NCI-H2107 treated with DMSO at 0.1 percent for 48 hours (cell line): ENCODE measurements at regions not wholly inside any gene's neighbourhood (a gene's known extent, or its start where the extent isn't known, plus 50 kb on each side); places are given as distances from the start of the nearest gene placed in this dataset.

ENCODE experiments used
- DNase-seq: peaks from one replicate; lab custom pipeline; 2025; ENCODE audit not compliant: unreplicated experiment; lab: John Stamatoyannopoulos, UW

- no peak for DNase-seq
Measured at GRCh38 chr2:204454672-204455380, 90.4 kb upstream of the PARD3B start.

DNA sequence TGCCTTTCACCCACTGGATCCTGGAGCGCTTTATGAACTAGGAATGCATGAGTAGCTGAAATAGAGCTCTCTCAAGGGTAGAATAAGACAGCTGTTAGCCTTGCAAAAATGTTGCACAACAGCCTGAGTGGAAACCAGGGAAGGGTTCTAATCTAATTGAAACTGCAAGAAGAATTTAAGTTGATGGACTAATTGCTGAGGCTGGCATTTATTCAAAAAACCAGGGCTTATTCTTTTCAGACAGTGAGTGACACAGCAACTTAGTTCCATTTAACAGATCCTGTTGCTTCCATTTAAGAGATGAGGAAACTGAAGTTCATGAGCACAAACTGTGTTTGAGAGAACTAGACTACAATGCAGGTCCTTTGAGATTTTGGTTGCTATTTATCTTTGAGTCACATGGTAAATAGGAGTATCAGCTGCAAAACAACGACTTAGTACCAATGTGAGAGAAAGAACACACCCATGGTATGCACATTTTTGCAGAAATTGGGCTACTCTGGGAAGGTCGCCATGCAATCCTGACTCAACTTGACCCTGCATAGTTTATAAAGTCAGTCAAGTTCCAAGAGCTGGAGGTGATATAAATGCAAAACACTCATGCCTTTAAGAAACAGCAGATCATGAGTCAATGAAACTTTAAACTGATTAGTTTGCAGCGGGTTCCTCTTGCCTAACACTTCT is 76.4 kb upstream of the PARD3B start:
- DNase-seq = no peak

DNA sequence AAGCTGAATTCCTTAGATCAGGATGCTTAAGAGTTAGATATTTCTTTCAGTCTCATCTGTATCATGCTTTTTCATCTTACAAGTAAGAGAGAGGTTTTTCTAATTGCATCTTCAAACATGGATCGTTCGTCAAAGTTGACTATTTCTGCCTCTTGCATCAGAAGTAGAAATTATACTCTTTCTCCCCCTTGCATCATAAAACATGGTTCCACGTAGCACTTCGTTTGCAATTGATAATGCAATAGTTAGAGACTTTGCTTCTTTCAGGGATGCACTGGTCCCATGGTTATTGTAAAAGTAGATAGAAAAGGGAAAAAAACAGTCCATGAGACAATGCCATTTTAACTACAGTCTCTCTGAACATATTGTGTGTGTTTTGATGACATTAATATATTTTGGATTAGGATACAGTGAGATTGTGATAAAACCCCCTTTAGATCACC is 75.1 kb upstream of the PARD3B start:
- no peak for DNase-seq

DNA sequence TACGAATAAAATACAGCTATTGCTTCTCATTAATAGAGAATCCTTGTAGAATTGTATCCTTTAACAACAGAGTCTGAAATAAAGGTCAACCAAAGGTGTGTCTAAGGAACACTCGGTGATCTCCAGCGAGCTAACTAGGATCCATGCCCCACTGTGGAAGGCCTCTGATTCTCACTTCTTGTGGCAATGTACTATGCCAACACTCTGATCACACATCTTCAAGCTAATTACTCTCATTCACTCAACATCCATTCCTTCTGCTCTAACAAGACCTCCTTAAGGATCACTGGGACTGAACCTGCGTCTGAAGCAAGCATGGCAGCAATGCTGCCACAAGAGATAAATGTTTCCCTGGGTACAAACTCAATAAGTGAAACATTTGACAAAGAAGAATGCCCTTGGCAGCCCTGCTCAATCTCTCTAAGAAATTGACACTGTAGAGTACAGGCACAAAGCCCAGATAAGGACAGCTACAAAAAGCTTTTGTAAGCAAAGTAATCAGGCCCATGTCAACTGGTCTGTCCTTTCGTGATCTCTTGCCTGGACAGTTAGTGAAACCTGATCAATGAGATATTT is 74.6 kb upstream of the PARD3B start:
- DNase-seq = no peak

- DNase-seq = no peak
Measured at GRCh38 chr2:204472375-204472774, 72.9 kb upstream of the PARD3B start.

- DNase-seq = no peak
Measured at GRCh38 chr2:204473224-204473623, 72.1 kb upstream of the PARD3B start.

GRCh38 chr2:204475399-204475798 is 69.9 kb upstream of the PARD3B start:
- DNase-seq = no peak

- DNase-seq = no peak
Measured at GRCh38 chr2:204477358-204477950, 67.8 kb upstream of the PARD3B start.

DNA sequence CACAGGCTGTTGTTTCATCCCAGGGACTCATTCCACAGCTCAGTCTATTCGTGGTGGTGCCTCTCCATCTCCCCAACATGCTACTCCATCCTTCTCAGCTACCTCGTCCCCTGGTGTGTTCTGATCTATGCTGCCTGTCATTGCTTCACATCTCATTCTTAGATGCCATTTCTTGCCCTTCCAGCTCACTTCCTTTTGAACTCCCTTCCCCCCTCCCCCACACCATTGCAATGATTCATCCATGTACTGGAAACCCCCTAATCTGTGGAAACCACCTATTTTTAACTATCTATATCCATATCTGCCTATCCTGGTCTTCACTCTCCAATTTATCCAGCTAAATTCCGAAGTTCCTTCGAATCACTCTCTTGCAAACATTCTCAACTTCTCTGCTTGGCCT is 65.7 kb upstream of the PARD3B start:
- DNase-seq = no peak

DNA sequence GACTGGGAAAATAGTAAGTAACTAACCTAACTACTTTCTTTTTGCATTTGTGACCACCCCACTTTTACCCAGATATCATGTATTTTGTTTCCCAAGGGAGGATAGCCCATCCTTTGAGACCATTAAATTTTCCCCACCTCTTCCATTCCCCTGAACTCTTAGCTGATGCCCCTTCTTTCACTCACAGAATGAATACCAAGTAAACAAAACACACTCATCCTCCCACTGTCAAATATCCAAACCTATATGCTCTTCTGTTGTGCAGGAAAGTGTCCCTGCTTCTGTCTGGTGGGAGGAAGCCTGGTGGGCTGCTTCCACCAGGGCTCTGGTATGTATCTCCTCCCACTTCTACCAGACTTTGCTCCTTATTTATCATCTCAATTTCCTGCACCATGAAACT is 64.6 kb upstream of the PARD3B start:
- DNase-seq = no peak

DNA sequence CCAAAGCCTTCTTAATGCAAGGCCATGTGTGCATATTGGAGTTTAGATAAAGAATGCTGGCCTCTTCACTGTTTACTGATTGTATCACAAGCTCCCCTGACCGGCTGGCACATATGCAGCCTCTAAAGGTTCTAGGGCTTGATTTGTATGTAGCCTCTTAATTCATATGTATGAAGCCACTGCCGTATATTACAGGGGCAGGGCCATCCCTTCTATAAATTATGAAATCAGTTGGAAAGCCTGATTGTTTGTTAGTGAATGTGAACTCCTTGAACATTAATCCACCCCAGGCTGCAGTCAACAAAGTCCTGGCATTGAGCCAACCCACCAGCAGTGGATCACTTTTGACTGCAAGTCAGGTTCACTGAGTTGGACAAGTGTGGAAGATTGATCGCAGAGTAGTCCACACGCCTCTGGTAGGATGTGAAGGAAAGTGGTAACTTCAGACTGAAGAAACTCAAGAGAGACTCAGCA is 61.6 kb upstream of the PARD3B start:
- DNase-seq = no peak

DNA sequence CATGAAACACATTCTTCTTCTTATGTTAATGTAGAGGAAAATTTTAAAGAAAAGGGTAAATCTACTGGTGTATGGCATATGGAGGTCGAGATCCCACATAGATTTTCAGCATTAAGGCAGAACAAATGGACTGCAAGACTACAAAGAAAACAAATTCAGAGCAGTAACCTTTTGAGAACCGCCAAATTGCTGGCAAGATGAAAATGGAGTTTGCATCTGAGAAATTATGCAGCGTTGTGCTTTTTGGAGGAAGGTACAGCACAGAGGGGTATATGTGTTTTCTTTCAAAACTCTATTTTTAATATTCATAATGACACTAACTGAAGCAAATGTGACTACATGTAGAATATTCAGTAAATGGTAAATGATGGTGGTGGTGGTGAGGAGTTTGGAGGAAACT is 59.0 kb upstream of the PARD3B start:
- no peak for DNase-seq

DNA sequence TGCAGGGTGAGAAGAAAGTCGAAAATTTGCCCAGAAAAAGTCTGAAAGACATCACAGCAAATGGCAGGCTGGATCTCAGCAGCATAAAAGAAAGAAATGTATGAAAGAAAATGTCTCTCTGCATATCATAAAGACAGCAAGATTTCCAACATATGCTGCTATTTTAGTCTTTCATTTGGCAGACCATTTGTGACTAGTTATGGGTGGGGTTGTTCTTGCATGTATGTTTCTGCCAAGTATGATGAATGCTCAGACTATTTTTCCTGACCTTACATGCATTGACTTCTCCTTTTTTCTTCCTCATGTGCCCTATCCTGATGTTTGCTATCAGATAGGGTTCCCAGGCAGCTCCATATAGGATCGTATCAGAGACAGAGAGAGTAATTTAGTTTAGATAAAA is 58.5 kb upstream of the PARD3B start:
- DNase-seq = no peak

DNA sequence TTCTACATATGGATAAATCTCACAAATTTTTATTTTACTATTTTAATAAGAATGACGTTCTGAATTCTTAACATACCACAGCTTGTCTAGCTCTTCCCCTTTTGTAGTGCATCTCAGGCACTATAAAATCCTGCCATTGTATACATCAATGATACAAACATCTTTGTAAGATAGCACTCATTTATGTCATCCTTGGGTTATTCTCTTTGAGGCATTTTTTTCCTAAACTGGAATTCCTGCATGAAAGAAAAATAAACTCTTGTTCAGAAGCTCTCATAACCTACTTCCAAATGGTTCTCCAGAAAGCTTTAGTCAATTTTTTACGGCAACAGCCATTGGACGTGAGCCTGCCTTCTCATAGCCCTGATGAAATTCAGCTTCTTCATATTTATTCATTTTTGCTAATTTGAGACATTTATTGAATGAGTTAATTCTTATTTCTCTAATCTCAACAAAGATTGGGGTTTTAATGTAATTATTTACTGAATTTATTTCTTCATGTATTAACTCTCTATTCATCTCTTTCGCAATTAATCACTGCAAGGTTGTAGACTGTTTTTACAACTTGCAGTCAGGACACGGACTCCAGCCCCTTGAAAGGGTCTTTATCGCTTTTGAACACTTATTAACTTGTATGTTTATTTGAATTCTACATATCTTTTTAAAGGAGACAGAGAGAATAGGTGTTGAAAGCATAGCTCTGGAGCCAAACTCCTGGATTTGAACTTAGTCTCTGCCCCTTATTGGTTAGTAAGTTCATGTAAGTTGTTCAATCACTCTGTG is 57.6 kb upstream of the PARD3B start:
- DNase-seq = no peak

DNA sequence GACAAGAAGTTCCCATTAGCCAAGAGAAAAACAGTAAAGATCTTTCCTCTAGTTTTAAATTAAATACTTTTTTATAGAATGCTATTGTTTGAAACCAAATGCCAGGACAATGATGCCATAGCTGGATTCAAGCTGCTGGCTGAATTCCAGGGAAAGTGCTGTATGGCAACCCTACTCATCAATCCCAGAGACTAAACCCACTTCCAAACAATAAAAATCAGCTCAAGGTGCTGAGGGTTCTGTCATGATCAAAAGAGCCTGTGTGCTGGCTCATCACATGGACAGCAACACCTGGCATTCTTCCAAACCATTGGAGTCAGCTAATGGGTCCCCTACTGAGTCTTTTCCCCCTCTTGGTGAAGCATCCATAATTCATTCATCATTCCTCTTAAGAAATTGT is 53.7 kb upstream of the PARD3B start:
- no peak for DNase-seq

DNA sequence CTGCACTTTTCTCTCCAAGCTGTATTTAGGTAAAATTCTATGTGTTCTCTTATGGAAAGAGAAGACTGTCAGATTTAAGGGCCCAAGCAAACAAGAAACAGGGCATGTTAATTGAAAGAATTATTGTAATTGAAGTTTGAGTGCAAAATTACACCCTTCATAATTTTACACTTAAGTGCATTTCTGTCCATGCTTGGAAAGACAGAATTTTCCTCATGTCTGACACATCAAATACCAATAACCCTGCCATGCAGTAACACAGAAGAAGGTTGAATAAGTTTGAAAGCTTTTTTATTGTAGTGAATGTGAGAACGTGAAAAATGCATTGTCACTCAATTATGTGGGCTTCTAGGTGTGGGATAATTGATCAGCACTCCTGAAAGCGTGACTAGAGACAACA is 52.9 kb upstream of the PARD3B start:
- no peak for DNase-seq

- DNase-seq = no peak
Measured at GRCh38 chr2:204494681-204495080, 50.6 kb upstream of the PARD3B start.

- DNase-seq = no peak
Measured at GRCh38 chr2:204495381-204495780, 49.9 kb upstream of the PARD3B start.
